ENCODE measurements at regions not wholly inside any gene's neighbourhood (a gene's known extent, or its start where the extent isn't known, plus 50 kb on each side); places are given as distances from the start of the nearest gene placed in this dataset.

GRCh38 chr10:124346831-124347230 lies 71.9 kb downstream of the OAT start:
- no peak for TF ChIP-seq CTCF (IDR thresholded peaks at IDR 0.05; ENCODE audit: poor library complexity)
- no peak for TF ChIP-seq EZH2 (IDR thresholded peaks at IDR 0.05; ENCODE audit: borderline replicate concordance)
- no peak for TF ChIP-seq EZH2phosphoT487 (IDR thresholded peaks at IDR 0.05; ENCODE audit: low read depth, severe bottlenecking, unreplicated experiment)
- H3K9me3 ChIP-seq (ENCODE audit: low read depth), result no peaks in the 10 kb centered on the region
- H3K27ac ChIP-seq, result no peak overlapping the region
- 94% methylated on average over 8 of the region's 8 CpGs for WGBS (ENCODE audit: low lambda C conversion rate, missing lambda C conversion rate)
- H3K4me2 ChIP-seq, result no peak overlapping the region
- no peaks in the 10 kb centered on the region for H4K20me1 ChIP-seq (ENCODE audit: insufficient read depth, poor library complexity, severe bottlenecking)
- H3K4me1 ChIP-seq (ENCODE audit: insufficient read depth), result no peaks in the 10 kb centered on the region
- H3K36me3 ChIP-seq (replicated peaks; ENCODE audit: insufficient read depth, low read depth), result no peaks in the 10 kb centered on the region
- H3K4me3 ChIP-seq, result no peak overlapping the region
- H3K27me3 ChIP-seq, result no peaks in the 10 kb centered on the region
- H3K79me2 ChIP-seq, result no peaks in the 10 kb centered on the region
- no peak for DNase-seq (ENCODE audit: low spot score)
- no peaks in the 10 kb centered on the region for H3K9me2 ChIP-seq (replicated peaks; ENCODE audit: insufficient read depth)
- H2AFZ ChIP-seq, result no peak overlapping the region

- Histone ChIP-seq H3K36me3 (replicated peaks; ENCODE audit: insufficient read depth, low read depth) (no peaks in the 10 kb centered on the region), H4K20me1 (ENCODE audit: insufficient read depth, poor library complexity, severe bottlenecking) (no peaks in the 10 kb centered on the region), H3K79me2 (no peaks in the 10 kb centered on the region), H3K9me3 (ENCODE audit: low read depth) (no peaks in the 10 kb centered on the region), H3K27me3 (no peaks in the 10 kb centered on the region), H3K4me2 (no peak overlapping the region), H3K27ac (no peak overlapping the region), H3K9me2 (replicated peaks; ENCODE audit: insufficient read depth) (no peaks in the 10 kb centered on the region), H3K4me1 (ENCODE audit: insufficient read depth) (peaks cover 9% of the 10 kb centered on the region), H2AFZ (no peak overlapping the region), H3K4me3 (no peak overlapping the region)
- TF ChIP-seq EZH2phosphoT487 (IDR thresholded peaks at IDR 0.05; ENCODE audit: low read depth, severe bottlenecking, unreplicated experiment) (no peak), CTCF (IDR thresholded peaks at IDR 0.05; ENCODE audit: poor library complexity) (no peak), EZH2 (IDR thresholded peaks at IDR 0.05; ENCODE audit: borderline replicate concordance) (no peak)
- DNase-seq (ENCODE audit: low spot score), result no peak
- WGBS (ENCODE audit: low lambda C conversion rate, missing lambda C conversion rate), result 90% methylated on average over 8 of the region's 8 CpGs
These were observed 73.2 kb downstream of the OAT start for GRCh38 chr10:124345521-124345920.

GRCh38 chr10:124344931-124345330 lies 73.8 kb downstream of the OAT start:
- 88% methylated on average over 3 of the region's 3 CpGs for WGBS (ENCODE audit: low lambda C conversion rate, missing lambda C conversion rate)
- no peak for DNase-seq (ENCODE audit: low spot score)
- H2AFZ ChIP-seq, result no peak overlapping the region
- no peaks in the 10 kb centered on the region for H3K9me2 ChIP-seq (replicated peaks; ENCODE audit: insufficient read depth)
- H3K27ac ChIP-seq, result no peak overlapping the region
- no peak overlapping the region for H3K4me3 ChIP-seq
- no peak for TF ChIP-seq EZH2 (IDR thresholded peaks at IDR 0.05; ENCODE audit: borderline replicate concordance)
- TF ChIP-seq EZH2phosphoT487 (IDR thresholded peaks at IDR 0.05; ENCODE audit: low read depth, severe bottlenecking, unreplicated experiment), result no peak
- no peak for TF ChIP-seq CTCF (IDR thresholded peaks at IDR 0.05; ENCODE audit: poor library complexity)
- H3K4me1 ChIP-seq (ENCODE audit: insufficient read depth), result peaks cover 13% of the 10 kb centered on the region
- no peaks in the 10 kb centered on the region for H3K36me3 ChIP-seq (replicated peaks; ENCODE audit: insufficient read depth, low read depth)
- no peaks in the 10 kb centered on the region for H3K79me2 ChIP-seq
- H4K20me1 ChIP-seq (ENCODE audit: insufficient read depth, poor library complexity, severe bottlenecking), result no peaks in the 10 kb centered on the region
- H3K4me2 ChIP-seq, result no peak overlapping the region
- no peaks in the 10 kb centered on the region for H3K27me3 ChIP-seq
- H3K9me3 ChIP-seq (ENCODE audit: low read depth), result no peaks in the 10 kb centered on the region

- DNase-seq (ENCODE audit: low spot score), result no peak
- Histone ChIP-seq H2AFZ (no peak overlapping the region), H3K27ac (no peak overlapping the region), H3K79me2 (no peaks in the 10 kb centered on the region), H4K20me1 (ENCODE audit: insufficient read depth, poor library complexity, severe bottlenecking) (no peaks in the 10 kb centered on the region), H3K9me3 (ENCODE audit: low read depth) (no peaks in the 10 kb centered on the region), H3K27me3 (no peaks in the 10 kb centered on the region), H3K4me1 (ENCODE audit: insufficient read depth) (peaks cover 18% of the 10 kb centered on the region), H3K4me2 (no peak overlapping the region), H3K36me3 (replicated peaks; ENCODE audit: insufficient read depth, low read depth) (no peaks in the 10 kb centered on the region), H3K4me3 (no peak overlapping the region), H3K9me2 (replicated peaks; ENCODE audit: insufficient read depth) (no peaks in the 10 kb centered on the region)
- 91% methylated on average over 8 of the region's 8 CpGs for WGBS (ENCODE audit: low lambda C conversion rate, missing lambda C conversion rate)
- TF ChIP-seq EZH2 (IDR thresholded peaks at IDR 0.05; ENCODE audit: borderline replicate concordance), result no peak
- no peak for TF ChIP-seq CTCF (IDR thresholded peaks at IDR 0.05; ENCODE audit: poor library complexity)
- TF ChIP-seq EZH2phosphoT487 (IDR thresholded peaks at IDR 0.05; ENCODE audit: low read depth, severe bottlenecking, unreplicated experiment), result no peak
These were observed 74.5 kb downstream of the OAT start for GRCh38 chr10:124344266-124344590.
